ENCODE measurements at regions not wholly inside any gene's neighbourhood (a gene's known extent, or its start where the extent isn't known, plus 50 kb on each side); places are given as distances from the start of the nearest gene placed in this dataset.

DNA sequence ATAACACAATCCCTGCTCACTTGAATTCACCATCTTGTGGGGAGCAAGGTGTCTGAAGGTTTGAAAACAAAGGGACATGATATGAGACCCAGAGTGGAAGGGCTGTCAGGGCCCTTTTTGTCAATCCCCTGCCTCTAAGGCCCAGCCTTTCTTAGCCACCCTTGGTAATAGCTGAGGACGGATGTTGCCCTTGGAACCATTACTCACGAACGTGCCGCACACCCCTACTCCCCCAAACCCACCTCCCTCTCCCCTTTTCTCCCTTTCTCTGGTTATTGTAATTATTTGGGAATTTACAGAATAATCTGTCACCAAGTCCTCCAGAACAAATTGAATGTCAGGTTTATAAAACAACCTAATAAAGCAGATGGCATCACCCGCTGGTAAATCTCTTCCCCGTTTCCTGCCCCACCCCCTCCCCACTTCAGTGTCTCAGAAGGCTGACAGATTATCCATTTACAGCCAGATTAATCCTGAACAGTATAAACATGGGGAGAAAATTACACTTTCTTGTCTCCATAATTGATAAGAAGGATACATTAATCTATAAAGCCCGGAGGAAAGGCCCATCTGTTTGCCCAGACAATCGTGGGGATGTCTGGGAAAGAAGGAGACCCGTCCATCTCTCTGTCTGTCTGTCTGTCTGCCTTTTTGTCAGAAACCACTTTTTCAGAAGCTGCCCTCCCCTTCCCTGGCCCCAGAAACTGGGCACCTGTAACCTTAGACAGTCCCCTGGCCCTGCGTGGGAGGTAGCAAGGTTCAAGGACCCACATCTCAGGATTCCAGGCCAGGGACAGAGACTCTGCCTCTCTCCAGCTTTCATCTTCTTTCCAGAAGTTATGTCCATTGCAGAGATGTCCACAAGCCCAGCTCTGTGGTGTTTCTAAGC, 60.6 kb upstream of the CD34 start:
- no peak for DNase-seq (ENCODE audit: low spot score)

DNA sequence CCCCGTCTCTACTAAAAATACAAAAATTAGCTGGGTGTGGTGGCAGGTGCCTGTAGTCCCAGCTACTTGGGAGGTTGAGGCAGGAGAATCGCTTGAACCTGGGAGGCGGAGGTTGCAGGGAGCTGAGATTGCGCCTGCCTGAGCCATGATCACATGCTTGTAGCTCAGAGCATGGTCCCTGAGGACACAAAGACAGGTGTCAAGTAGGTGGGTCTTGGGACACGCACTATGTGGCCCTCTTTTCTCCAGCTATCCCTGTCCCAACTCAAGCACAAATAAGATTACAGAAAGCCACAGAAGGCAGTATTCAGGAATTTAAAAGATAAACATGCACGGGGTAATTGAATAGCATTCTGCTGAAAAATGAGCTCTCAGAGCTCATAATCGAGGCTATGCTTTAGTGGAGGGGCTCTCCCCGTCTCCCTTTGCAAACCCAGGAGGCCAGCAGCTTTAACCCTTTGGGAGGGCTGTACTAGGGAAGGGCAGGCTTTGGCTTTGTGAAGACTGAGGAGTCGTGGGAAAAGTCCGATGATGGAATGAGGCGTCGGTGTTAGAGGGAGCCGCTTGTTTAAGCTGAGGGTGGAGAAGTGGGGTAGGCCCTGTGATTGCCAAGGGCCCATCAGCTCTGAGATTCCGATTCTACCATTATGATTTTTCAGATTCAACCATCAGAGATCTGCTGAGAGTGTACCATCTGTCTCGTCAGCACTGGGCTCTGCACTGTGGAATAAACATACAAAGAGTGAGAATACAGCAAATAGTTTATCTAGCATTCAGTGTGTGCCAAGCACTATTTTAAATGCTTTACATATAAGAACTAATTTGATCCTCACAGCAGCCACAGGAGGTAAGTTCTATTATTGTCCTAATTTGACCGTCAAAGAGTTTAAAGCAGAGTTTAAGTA, 59.7 kb upstream of the CD34 start:
- DNase-seq (ENCODE audit: low spot score) = no peak

DNA sequence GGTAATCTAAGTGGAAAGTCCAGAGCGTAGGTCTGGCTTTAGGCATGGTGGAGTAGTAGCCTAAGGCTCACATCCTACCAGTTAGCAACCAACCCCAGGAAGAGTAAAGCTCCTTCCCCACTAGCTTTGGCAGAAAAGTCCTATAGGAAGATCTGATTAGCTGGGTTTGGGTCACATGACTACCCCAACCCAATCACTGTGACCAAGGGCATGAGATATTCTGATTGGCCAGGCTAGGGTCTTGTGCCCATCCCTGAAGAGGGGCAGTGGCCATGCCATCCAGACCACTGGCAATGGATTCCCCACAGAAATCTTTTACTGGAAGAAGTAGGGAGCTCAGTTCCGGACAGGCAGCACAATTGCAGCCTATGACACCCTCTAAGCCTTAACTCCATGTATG, 58.6 kb upstream of the CD34 start:
- DNase-seq (ENCODE audit: low spot score) = no peak

DNA sequence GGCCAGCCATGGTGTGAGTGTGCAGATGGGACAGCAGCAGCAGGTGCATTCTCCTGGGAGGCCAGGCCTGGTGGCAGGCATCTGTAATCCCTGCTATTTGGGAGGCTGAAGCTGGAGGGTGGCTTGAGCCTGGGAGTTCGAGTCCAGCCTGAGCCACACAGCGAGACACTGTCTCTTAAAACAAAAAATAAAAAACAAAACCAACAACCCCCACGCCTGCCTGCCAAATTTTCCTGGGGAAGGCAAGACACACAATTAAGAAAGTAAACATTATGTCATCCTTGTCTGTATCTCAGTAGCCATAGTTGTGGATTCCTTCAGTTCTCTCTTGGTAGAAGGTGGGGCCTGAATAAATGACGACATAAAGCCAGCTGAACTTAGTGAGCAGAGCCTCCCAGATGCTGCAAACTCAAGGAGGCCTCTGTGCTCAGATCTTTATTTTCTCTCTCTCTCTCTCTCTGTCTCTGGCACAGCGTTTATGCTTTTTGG, 57.6 kb upstream of the CD34 start:
- DNase-seq (ENCODE audit: low spot score) = no peak

DNA sequence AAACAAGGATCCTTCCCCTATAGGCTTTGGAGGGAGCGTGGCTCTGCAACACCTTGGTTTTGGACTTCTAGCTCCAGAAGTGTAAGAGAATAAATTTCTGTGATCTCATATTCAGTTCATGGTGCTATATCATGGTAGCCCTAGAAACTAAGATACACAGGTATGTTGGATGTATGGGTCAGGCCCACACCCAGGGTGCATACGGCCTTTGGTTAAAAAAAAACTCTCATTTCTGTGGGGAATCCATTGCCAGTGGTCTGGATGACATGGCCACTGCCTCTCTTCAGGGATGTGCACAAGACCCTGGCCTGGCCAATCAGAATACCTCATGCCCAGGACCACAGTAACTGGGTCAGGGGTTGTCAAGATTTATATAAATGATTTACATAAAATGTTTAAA, 56.8 kb upstream of the CD34 start:
- no peak for DNase-seq (ENCODE audit: low spot score)

DNA sequence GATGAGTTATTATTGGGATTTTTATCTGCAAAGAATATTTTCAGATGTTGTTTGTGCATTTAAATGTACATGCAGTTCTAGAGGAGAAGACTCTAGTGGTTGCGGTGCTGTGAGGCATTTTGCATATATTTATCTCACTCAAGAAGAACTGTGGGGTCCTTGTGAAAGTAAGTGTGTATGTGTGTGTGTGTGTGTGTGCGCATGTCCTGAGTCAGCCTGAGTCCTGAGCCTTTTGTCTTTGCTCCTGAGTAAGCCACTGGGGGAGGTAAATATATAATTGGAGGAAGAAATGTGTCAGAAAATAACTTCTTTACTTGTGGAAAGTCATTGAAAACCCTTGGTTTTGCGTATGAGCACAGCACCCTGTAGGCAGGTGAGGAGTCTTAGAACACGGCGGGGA, 55.6 kb upstream of the CD34 start:
- DNase-seq (ENCODE audit: low spot score) = no peak

DNA sequence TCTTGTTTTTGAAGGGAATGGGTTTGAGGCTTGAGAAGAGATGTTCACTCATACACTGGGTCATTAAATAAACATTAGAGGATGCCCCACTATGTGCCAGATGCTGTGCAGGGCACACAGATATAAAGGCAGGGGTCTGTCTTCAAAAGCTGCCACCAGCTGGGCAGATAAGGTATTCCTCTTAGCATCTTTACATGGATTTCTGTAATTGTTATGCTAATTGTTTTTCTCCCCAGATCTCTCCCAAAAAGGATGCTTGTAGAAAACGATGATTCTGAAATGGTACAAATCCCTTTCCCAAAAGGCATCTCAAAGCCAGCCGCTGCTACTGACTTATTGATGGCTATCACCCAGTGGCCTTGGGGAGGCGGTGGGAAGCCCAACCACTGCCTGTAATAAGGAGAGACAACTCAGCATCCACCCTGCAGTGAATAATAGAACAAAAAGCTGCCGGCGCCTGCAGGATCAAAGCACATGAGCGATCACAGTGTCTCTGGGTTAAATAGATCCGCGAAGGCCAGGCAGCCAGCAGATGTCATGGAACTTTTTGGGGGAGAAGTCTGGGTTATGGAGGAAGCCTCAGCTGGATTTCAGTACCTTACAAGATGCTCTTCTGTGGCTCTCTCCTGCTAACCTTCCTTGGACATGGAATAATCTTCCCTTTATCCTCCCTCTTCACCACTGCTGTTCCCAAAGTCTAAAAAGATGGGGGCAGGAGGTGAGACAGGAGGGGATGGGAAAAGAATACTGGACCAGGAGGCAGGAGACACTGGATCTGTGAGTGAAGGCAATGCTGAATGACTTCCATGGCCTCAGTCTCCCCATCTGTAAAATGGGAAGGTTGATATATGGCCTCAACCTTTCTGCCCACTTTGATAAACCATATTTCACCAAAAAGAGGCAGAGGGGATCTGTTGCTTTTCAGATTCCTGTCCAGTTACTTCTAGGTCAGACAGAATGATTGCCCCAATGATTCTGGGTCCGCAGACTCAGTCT, 54.8 kb upstream of the CD34 start:
- no peak for DNase-seq (ENCODE audit: low spot score)

DNA sequence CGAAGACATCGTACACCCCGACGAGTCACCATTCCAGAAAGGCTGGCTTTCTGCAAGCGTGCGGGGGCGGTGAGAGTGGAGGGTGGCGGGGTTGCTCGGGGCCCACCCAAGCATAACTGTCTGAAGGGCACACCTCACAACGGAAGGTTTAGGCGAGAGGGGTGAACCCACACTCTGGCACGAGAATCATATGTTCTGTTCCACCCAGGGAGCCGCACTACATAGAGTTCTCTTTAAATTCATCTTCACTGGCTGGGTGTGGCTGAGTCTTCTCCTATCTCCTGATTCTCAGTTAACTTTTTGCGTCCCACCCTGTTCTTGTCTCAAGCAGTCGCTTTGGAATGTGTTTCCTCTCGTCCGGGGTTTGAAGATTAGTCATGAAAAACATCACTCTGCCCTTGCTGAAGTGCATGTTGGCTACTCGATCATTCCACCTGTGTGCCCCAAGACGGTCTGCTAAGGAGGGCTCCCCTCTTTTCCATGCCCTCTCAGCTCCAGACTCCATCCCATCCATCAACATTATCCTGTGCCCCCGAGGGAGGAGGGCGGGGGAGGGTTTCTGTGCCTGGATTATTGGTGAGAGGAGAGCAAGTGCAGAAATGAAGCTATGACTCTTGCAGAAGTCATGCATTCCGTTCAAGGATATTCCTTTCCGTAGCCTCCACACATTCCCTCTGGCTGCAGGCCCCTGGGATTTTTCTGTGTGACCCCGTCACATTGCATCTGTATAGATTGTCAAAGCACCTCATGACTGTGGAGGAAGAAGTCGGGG, 53.5 kb upstream of the CD34 start:
- no peak for DNase-seq (ENCODE audit: low spot score)

DNA sequence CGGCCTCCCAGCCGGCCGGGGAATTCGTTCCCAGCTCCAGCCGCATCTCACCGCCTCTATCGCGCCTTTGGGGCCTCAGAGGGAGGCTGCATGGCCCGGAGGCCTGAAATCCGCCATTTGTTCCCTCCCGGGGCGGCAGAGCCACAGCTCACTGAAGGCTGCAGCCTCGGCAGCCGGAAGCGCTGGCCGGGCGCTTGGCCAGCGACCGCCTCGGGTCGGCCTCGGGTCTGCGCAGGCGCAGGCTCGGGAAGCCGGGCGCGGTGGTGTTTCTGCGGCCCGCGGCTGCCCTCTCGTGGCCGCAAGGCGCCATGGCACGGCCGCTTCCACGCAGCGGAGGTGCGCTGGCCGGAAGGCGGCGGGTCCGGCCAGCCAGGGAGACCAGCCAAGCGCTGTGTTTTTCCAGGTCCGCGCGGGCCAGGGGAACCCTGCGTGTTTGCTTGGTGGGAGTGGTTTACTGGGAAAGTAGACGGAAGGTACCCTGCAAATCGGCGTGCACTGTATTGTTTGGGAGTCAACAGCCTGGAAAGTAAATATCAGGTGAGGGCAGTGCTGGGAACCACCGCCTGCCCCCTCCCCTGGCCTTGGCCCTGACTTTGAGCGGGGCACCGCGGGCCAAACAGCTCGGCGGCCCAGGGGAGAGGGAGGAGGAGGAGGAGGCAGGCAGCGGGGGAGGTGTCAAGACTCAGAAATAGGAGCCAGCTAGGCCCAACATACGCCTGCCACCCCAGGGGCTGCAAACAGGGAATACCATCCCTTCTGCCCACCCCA, 52.7 kb upstream of the CD34 start:
- peak; percentile 97 for DNase-seq (ENCODE audit: low spot score)

DNA sequence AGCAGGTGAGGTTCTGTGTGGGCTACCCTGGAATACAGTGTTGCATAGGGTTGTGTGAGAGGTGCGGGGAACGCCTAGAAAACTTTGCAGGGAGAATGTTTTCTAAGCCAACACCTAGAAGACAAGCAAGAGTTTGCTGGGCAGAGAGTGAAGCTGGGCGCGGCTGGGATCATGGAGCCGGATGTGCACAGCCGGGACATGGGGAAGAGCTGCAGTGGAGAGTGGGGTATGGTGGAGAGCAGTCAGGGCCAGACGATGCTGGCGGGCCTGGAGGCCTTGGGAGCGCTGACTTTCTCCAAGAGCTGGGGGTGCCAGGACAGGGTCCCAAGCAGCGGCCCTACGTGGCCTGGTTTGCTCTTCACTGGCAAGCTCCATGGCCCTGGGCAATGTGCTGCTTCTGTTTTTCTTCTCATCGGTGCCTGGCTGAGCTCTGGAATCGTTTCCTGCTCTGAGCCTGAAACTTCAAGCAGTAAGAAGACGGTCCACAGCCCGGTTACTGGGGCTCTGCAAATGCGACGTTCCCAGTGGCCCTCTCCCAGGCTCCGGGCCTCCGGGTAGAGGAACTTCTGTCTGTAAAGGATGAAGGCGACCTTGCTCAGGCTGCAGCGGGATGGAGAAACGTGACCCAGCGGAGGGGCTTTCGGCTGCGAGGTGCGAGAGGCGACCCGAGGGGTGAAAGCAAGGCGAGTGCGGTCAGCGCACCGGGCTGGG, 51.9 kb upstream of the CD34 start:
- no peak for DNase-seq (ENCODE audit: low spot score)
